WTC11 (cell line): ENCODE measurements at regions not wholly inside any gene's neighbourhood (a gene's known extent, or its start where the extent isn't known, plus 50 kb on each side); places are given as distances from the start of the nearest gene placed in this dataset.

ENCODE experiments used
- AFF4 ChIP-seq: sonication (generic); formaldehyde crosslinking; IDR thresholded peaks from 2 replicates; pipeline ENCODE4 v1.8.1; 2023; ENCODE audit warnings: mild to moderate bottlenecking, missing genetic modification reagents, borderline replicate concordance
- CREM ChIP-seq: sonication (generic); formaldehyde crosslinking; IDR thresholded peaks from 2 replicates; pipeline ENCODE4 v1.8.1; 2022; ENCODE audit warnings: mild to moderate bottlenecking, missing genetic modification reagents, moderate library complexity
- CTCF ChIP-seq: fragments of 200-600 bp; IDR thresholded peaks from 2 replicates; pipeline ENCODE4 v1.8.0; 2022; ENCODE audit warnings: antibody characterized with exemption
- E2F4 ChIP-seq: sonication (generic); formaldehyde crosslinking; IDR thresholded peaks from 2 replicates; pipeline ENCODE4 v1.8.1; 2022; ENCODE audit warnings: low read depth, mild to moderate bottlenecking, moderate library complexity, missing genetic modification reagents, borderline replicate concordance
- ESRRA ChIP-seq: sonication (generic); formaldehyde crosslinking; IDR thresholded peaks from 2 replicates; pipeline ENCODE4 v1.8.1; 2022; ENCODE audit warnings: mild to moderate bottlenecking, missing genetic modification reagents, borderline replicate concordance
- FOXJ3 ChIP-seq: sonication (generic); formaldehyde crosslinking; IDR thresholded peaks from 2 replicates; pipeline ENCODE4 v1.9.0; 2021; ENCODE audit warnings: missing genetic modification reagents, mild to moderate bottlenecking, borderline replicate concordance
- MAX ChIP-seq: sonication (generic); formaldehyde crosslinking; IDR thresholded peaks from 2 replicates; pipeline ENCODE4 v1.8.0; 2022; ENCODE audit warnings: mild to moderate bottlenecking, missing genetic modification reagents
- NFYB ChIP-seq: sonication (generic); formaldehyde crosslinking; conservative IDR thresholded peaks from 2 replicates; pipeline ENCODE4 v1.8.0; 2022; ENCODE audit warnings: low read depth, missing genetic modification reagents
- NR1H2 ChIP-seq: sonication (generic); formaldehyde crosslinking; IDR thresholded peaks from 2 replicates; pipeline ENCODE4 v1.9.0; 2021; ENCODE audit warnings: mild to moderate bottlenecking, moderate library complexity, missing genetic modification reagents
- OVOL2 ChIP-seq: fragments of 250-450 bp; sonication (Bioruptor Pico); IDR thresholded peaks from 2 replicates; pipeline ENCODE4 v1.9.0; 2021; ENCODE audit warnings: mild to moderate bottlenecking, borderline replicate concordance
- SP1 ChIP-seq: sonication (generic); formaldehyde crosslinking; conservative IDR thresholded peaks from 2 replicates; pipeline ENCODE4 v1.8.1; 2022; ENCODE audit warnings: missing genetic modification reagents
- USF2 ChIP-seq: sonication (generic); formaldehyde crosslinking; IDR thresholded peaks from 2 replicates; pipeline ENCODE4 v1.8.1; 2023; ENCODE audit warnings: mild to moderate bottlenecking, missing genetic modification reagents, moderate library complexity
- ZNF416 ChIP-seq: fragments of 250-450 bp; sonication (Bioruptor Pico); IDR thresholded peaks from 2 replicates; pipeline ENCODE4 v1.9.0; 2021; ENCODE audit warnings: mild to moderate bottlenecking, inconsistent platforms
- ZNF423 ChIP-seq: fragments of 250-450 bp; sonication (Bioruptor Pico); IDR thresholded peaks from 2 replicates; pipeline ENCODE4 v2.1.2; 2022; ENCODE audit warnings: mild to moderate bottlenecking, moderate library complexity

GRCh38 chr7:4438723-4439245 lies 243.3 kb upstream of the FOXK1 start:
- TF ChIP-seq CTCF, result no peak
- no peak for TF ChIP-seq FOXJ3
- TF ChIP-seq USF2, result no peak
- no peak for TF ChIP-seq AFF4 (CRISPR knock-in tag)
- no peak for TF ChIP-seq CREM (CRISPR knock-in tag)
- no peak for TF ChIP-seq NR1H2 (CRISPR knock-in tag)
- no peak for TF ChIP-seq MAX (CRISPR knock-in tag)
- no peak for TF ChIP-seq OVOL2 (CRISPR knock-in tag)
- no peak for TF ChIP-seq E2F4
- no peak for TF ChIP-seq ZNF416 (CRISPR knock-in tag)
- TF ChIP-seq SP1 (CRISPR knock-in tag), result no peak
- TF ChIP-seq ZNF423 (CRISPR knock-in tag), result no peak
- no peak for TF ChIP-seq ESRRA
- TF ChIP-seq NFYB, result no peak
